HL-60 (cell line): ENCODE measurements at regions not wholly inside any gene's neighbourhood (a gene's known extent, or its start where the extent isn't known, plus 50 kb on each side); places are given as distances from the start of the nearest gene placed in this dataset.

ENCODE experiments used
- DNase-seq, 2 experiments: peaks; one replicate each; pipeline ENCODE4 v3.0.0-alpha.2; 2010 to 2020; ENCODE audit warnings: low read depth in 1 of 2, low spot score in 1 of 2
- H3K27ac ChIP-seq: fragments of 250-450 bp; sonication (Bioruptor Pico); replicated peaks from 2 replicates; pipeline ENCODE4 v1.5.1; 2020; ENCODE audit warnings: mild to moderate bottlenecking, moderate library complexity
- H3K27me3 ChIP-seq: fragments of 250-450 bp; sonication (Bioruptor Pico); 2 replicates; pipeline ENCODE4 v1.5.1; 2021; ENCODE audit warnings: mild to moderate bottlenecking, moderate library complexity; ENCODE audit not compliant: insufficient read depth, poor library complexity, severe bottlenecking
- H3K4me3 ChIP-seq: replicated peaks from 2 replicates; pipeline ENCODE4 v1.5.1; 2011; ENCODE audit warnings: mild to moderate bottlenecking, control low read depth, low read length; ENCODE audit not compliant: insufficient read depth
- CTCF ChIP-seq: IDR thresholded peaks from one replicate; pipeline ENCODE4 v1.5.1; 2011; ENCODE audit warnings: low read length, control low read depth, inconsistent platforms; ENCODE audit not compliant: insufficient read depth
- GABPA ChIP-seq: IDR thresholded peaks from 2 replicates; pipeline ENCODE4 v1.6.1; 2012; ENCODE audit warnings: low read depth
- POLR2AphosphoS5 ChIP-seq: IDR thresholded peaks from 2 replicates; pipeline ENCODE4 v1.6.1; 2012; ENCODE audit warnings: low read depth
- SPI1 ChIP-seq: IDR thresholded peaks from 2 replicates; pipeline ENCODE4 v1.6.1; 2012; ENCODE audit warnings: low read depth, mild to moderate bottlenecking, borderline replicate concordance
- TF ChIP-seq, protein P1 (sequence below): IDR thresholded peaks from 2 replicates; pipeline ENCODE4 v1.6.1; 2012; ENCODE audit warnings: low read depth; ENCODE audit not compliant: insufficient replicate concordance

DNA sequence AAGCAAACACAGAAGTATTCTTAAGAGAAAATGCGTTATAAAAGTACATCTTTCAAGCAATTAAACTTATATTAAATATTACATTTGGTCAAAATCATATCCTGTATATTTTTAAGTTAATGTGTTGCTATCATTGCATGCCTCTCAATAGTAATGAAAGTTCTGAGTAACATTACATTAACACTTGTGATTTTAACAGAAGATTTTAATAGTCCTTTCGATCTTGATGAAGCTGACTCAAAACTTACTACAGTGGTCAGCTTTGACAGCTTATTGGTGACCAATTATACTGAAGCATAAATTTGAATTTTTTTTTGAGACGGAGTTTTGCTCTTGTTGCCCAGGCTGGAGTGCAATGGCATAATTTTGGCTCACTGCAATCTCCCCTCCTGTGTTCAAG, 303.3 kb downstream of the GALR1 start:
- no peak overlapping the region for H3K4me3 ChIP-seq
- TF ChIP-seq POLR2AphosphoS5 (no peak), SPI1 (no peak), CTCF (no peak), GABPA (no peak)
- TF ChIP-seq, protein P1, sequence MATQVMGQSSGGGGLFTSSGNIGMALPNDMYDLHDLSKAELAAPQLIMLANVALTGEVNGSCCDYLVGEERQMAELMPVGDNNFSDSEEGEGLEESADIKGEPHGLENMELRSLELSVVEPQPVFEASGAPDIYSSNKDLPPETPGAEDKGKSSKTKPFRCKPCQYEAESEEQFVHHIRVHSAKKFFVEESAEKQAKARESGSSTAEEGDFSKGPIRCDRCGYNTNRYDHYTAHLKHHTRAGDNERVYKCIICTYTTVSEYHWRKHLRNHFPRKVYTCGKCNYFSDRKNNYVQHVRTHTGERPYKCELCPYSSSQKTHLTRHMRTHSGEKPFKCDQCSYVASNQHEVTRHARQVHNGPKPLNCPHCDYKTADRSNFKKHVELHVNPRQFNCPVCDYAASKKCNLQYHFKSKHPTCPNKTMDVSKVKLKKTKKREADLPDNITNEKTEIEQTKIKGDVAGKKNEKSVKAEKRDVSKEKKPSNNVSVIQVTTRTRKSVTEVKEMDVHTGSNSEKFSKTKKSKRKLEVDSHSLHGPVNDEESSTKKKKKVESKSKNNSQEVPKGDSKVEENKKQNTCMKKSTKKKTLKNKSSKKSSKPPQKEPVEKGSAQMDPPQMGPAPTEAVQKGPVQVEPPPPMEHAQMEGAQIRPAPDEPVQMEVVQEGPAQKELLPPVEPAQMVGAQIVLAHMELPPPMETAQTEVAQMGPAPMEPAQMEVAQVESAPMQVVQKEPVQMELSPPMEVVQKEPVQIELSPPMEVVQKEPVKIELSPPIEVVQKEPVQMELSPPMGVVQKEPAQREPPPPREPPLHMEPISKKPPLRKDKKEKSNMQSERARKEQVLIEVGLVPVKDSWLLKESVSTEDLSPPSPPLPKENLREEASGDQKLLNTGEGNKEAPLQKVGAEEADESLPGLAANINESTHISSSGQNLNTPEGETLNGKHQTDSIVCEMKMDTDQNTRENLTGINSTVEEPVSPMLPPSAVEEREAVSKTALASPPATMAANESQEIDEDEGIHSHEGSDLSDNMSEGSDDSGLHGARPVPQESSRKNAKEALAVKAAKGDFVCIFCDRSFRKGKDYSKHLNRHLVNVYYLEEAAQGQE, result no peak
- H3K27ac ChIP-seq, result no peak overlapping the region
- DNase-seq, result no peak
- no peaks in the 10 kb centered on the region for H3K27me3 ChIP-seq

GRCh38 chr18:77554061-77554460, 304.4 kb downstream of the GALR1 start:
- no peak for TF ChIP-seq GABPA
- TF ChIP-seq CTCF, result no peak
- no peak for TF ChIP-seq POLR2AphosphoS5
- TF ChIP-seq, protein P1, result no peak
- no peak for TF ChIP-seq SPI1
- H3K4me3 ChIP-seq, result no peak overlapping the region
- no peak overlapping the region for H3K27ac ChIP-seq
- no peaks in the 10 kb centered on the region for H3K27me3 ChIP-seq
- no peak for DNase-seq

DNA sequence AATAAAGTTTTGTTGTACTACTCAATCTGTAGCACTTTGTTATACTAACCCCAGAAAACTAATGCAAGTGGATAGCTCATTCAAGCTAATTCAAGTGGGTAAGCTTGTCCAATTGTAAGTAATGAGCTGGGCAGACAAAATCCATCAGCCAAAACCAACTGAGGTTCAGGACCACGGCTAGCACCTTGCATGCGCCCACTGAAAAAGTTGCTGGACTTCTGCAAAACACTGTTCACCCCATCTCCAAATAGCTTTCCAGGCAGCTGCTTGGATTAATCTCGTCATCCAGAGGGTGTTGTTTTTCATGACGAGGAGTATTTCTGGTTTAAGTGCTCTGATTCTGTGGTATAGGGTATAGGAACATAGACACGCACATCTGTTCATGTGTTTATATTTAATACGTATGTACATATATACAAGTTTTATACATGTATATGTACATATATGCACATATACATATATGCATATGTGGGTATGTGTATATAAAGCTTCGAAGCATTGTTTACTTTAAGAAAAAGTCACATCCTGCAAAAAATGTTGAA, 307.5 kb downstream of the GALR1 start:
- TF ChIP-seq SPI1 (peak; percentile 28; the same call in 1 of the 2 replicates), POLR2AphosphoS5 (no peak), CTCF (no peak)
- TF ChIP-seq, protein P1, result peak; percentile 100
- Histone ChIP-seq H3K27ac (no peak overlapping the region), H3K27me3 (no peaks in the 10 kb centered on the region), H3K4me3 (no peak overlapping the region)
- DNase-seq, result no peak
